Tibial artery (tissue), 4 donors: ENCODE measurements at regions not wholly inside any gene's neighbourhood (a gene's known extent, or its start where the extent isn't known, plus 50 kb on each side); places are given as distances from the start of the nearest gene placed in this dataset.
"Not testable (repeated sequence)": the region's sequence is repeated elsewhere in the genome, so short reads cannot be mapped to it uniquely, and the experiment has no call there.

ENCODE experiments used
- DNase-seq, 2 donors: peaks; one replicate each; pipeline ENCODE4 v3.0.0-alpha.2; 2019
- H3K27ac ChIP-seq, 2 donors: fragments of 200-600 bp; sonication (generic) in 1 of 2; 1 replicate in 1 of 2; 2 replicates in 1 of 2; pipeline ENCODE4 v1.5.1; 2018 to 2019; ENCODE audit warnings: mild to moderate bottlenecking in 1 of 2
- H3K27me3 ChIP-seq, 2 donors: fragments of 200-600 bp; sonication (generic) in 1 of 2; one replicate each; pipeline versions ENCODE4 v1.5.1 to v1.6.0; 2016 to 2019
- H3K36me3 ChIP-seq, 3 donors: fragments of 200-600 bp; sonication (generic) in 2 of 3; one replicate each; pipeline ENCODE4 v1.5.1; 2016 to 2019; ENCODE audit warnings: mild to moderate bottlenecking in 2 of 3
- H3K4me1 ChIP-seq, 4 donors: fragments of 200-600 bp; sonication (generic) in 2 of 4; 1 replicate in 3 of 4; 2 replicates in 1 of 4; pipeline ENCODE4 v1.5.1; 2016 to 2019
- H3K4me3 ChIP-seq, 2 donors: fragments of 200-600 bp; sonication (generic) in 1 of 2; 1 replicate in 1 of 2; 2 replicates in 1 of 2; pipeline ENCODE4 v1.5.1; 2018 to 2019; ENCODE audit warnings: mild to moderate bottlenecking in 2 of 2
- H3K9me3 ChIP-seq, 3 donors: fragments of 200-600 bp; sonication (generic) in 1 of 3; one replicate each; pipeline ENCODE4 v1.5.1; 2016 to 2019
- intact Hi-C: fragments of 100-400 bp; cut with DNase I; formaldehyde crosslinking; loops from one replicate; pipeline ENCODE4 v1.15.0; 2023; ENCODE audit warnings: low total_unique reads
- TF ChIP-seq, protein P1 (sequence below), 2 experiments: fragments of 200-600 bp in 1 of 2; fragments of 450-650 bp in 1 of 2; IDR thresholded peaks; one replicate each; pipeline ENCODE4 v1.5.1; 2017 to 2019; ENCODE audit warnings: antibody characterized with exemption in 2 of 2, mild to moderate bottlenecking in 1 of 2, moderate library complexity in 1 of 2

DNA sequence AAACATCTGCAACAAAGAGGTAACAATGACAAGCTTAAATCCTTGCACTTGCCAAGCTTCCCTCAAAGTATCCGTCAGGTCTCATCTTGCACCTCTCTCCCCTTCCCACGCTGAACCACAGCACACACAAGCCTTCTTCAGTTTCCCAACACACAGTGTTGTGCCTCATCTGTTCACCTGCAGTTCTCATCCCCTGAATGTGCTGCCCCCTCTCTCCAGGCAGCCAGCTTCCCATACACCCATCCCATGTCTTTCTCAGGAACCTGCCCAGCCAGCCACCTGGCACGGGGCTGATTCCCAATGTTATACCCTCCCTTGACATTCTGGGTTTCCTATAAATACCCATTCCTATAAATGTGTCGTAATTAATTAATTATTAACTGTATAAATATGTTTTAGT, 314.8 kb downstream of the PRELID2 start:
- Histone ChIP-seq H3K4me1 (no peaks in the 10 kb centered on the region), H3K27ac (no peak overlapping the region), H3K4me3 (no peak overlapping the region), H3K27me3 (no peaks in the 10 kb centered on the region), H3K9me3 (peaks cover 0 to 13% (median 0%) of the 10 kb centered on the region in 3 donors), H3K36me3 (no peaks in the 10 kb centered on the region)
- TF ChIP-seq, protein P1, sequence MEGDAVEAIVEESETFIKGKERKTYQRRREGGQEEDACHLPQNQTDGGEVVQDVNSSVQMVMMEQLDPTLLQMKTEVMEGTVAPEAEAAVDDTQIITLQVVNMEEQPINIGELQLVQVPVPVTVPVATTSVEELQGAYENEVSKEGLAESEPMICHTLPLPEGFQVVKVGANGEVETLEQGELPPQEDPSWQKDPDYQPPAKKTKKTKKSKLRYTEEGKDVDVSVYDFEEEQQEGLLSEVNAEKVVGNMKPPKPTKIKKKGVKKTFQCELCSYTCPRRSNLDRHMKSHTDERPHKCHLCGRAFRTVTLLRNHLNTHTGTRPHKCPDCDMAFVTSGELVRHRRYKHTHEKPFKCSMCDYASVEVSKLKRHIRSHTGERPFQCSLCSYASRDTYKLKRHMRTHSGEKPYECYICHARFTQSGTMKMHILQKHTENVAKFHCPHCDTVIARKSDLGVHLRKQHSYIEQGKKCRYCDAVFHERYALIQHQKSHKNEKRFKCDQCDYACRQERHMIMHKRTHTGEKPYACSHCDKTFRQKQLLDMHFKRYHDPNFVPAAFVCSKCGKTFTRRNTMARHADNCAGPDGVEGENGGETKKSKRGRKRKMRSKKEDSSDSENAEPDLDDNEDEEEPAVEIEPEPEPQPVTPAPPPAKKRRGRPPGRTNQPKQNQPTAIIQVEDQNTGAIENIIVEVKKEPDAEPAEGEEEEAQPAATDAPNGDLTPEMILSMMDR (IDR thresholded peaks at IDR 0.05), result no peak
- intact Hi-C loops, result no loop called here
- DNase-seq, result no peak

DNA sequence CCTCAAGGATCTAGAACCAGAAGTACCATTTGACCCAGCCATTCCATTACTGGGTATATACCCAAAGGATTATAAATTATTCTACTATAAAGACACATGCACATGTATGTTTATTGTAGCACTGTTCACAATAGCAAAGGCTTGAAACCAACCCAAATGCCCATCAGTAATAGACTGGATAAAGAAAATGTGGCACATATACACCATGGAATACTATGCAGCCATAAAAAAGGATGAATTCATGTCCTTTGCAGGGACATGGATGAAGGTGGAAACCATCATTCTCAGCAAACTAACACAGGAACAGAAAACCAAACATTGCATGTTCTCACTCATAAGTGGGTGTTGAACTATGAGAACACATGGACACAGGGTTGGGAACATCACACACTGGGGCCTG, 317.6 kb downstream of the PRELID2 start:
- H3K9me3 ChIP-seq, result peaks cover 0 to 13% (median 0%) of the 10 kb centered on the region in 3 donors
- H3K27ac ChIP-seq, H3K36me3 ChIP-seq, DNase-seq, H3K4me1 ChIP-seq, H3K27me3 ChIP-seq, intact Hi-C loops, H3K4me3 ChIP-seq: not testable (repeated sequence)

DNA sequence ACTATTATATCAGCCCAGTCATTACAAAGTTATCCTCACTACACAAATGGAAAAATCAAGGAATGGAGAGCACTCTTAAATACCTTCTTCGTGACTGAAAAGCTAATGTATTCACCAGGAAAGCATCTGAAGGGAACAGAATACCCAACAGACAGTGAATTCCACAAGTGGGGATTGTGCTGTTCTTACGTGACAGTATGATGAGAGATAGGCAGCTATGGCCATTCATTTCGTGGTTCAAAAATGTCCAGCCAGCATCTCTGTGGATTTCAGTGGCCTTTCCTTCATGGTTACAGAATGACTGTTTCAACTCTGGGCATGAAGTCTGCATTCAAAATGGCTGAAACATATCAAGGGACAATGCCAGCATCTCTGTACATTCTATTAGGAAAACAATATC, 323.8 kb downstream of the PRELID2 start:
- Histone ChIP-seq H3K4me3 (no peak overlapping the region), H3K27ac (no peak overlapping the region), H3K36me3 (no peaks in the 10 kb centered on the region), H3K4me1 (peaks cover 0 to 25% (median 7%) of the 10 kb centered on the region in 4 donors), H3K27me3 (no peaks in the 10 kb centered on the region), H3K9me3 (peaks cover 0 to 2% (median 0%) of the 10 kb centered on the region in 3 donors)
- intact Hi-C loops, result no loop called here
- TF ChIP-seq, protein P1 (IDR thresholded peaks at IDR 0.05), result no peak
- DNase-seq, result no peak

GRCh38 chr5:145510769-145511168, 324.4 kb downstream of the PRELID2 start:
- Histone ChIP-seq H3K4me3 (no peak overlapping the region), H3K27ac (no peak overlapping the region), H3K27me3 (no peaks in the 10 kb centered on the region), H3K36me3 (no peaks in the 10 kb centered on the region), H3K4me1 (peaks cover 0 to 25% (median 7%) of the 10 kb centered on the region in 4 donors), H3K9me3 (no peaks in the 10 kb centered on the region)
- TF ChIP-seq, protein P1 (IDR thresholded peaks at IDR 0.05), result no peak
- no peak for DNase-seq
- intact Hi-C loops, result no loop called here

DNA sequence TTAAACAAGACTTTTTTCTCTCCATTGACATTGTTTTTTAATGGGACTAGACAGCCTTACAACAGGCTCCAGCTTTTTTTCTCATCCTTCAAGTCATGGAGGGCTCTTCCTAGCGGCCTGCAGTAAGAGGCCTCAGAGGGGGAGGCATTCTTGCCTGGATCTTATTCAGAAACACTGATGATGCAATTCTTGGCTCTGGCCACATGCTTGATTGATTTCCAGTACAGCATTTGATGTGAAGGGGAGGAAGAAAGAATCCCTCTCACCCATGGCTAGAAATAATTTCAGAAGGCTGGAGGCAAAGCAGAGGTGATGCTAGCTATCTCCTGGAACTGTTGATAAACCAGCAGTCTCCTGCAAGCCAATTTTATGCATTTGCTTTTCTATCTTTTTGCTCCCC, 324.8 kb downstream of the PRELID2 start:
- no peaks in the 10 kb centered on the region for H3K9me3 ChIP-seq
- no peak for DNase-seq
- H3K36me3 ChIP-seq, result no peaks in the 10 kb centered on the region
- H3K27ac ChIP-seq, result peak overlapping the region in 1 of 2 donors; percentile 51
- intact Hi-C loops, result no loop called here
- no peak overlapping the region for H3K4me3 ChIP-seq
- H3K4me1 ChIP-seq, result peaks cover 0 to 25% (median 7%) of the 10 kb centered on the region in 4 donors
- TF ChIP-seq, protein P1 (IDR thresholded peaks at IDR 0.05), result no peak
- H3K27me3 ChIP-seq, result no peaks in the 10 kb centered on the region

GRCh38 chr5:145509336-145510136, 325.6 kb downstream of the PRELID2 start:
- intact Hi-C loops, result no loop called here
- DNase-seq, result no peak
- no peaks in the 10 kb centered on the region for H3K9me3 ChIP-seq
- TF ChIP-seq, protein P1 (IDR thresholded peaks at IDR 0.05), result no peak
- H3K4me3 ChIP-seq, result no peak overlapping the region
- no peaks in the 10 kb centered on the region for H3K27me3 ChIP-seq
- peaks cover 0 to 25% (median 7%) of the 10 kb centered on the region in 4 donors for H3K4me1 ChIP-seq
- no peaks in the 10 kb centered on the region for H3K36me3 ChIP-seq
- H3K27ac ChIP-seq, result peak overlapping the region; percentile 2 to 51
